ENCODE measurements at regions not wholly inside any gene's neighbourhood (a gene's known extent, or its start where the extent isn't known, plus 50 kb on each side); places are given as distances from the start of the nearest gene placed in this dataset.

DNA sequence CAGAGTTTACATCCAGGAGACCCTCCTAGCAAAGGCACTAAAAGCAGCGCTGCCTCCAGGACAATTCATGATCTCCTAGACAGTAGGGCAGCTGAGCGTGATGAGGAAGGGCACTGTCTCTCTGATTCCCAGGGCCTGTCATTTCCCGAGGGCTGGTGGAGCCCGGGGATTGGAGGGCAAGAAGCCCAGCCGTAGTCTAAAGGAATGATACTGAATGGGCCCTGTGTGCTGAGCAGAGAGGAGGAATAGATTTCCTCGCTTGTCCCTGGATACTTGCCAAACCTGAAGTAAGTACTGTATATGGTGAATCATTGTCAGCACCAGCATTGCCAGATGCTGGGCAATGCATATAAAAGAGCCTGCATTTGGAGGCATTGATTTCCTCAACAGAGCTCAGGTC, 88.0 kb upstream of the SLITRK2 start:
- H3K27me3 ChIP-seq = no peaks in the 10 kb centered on the region
- intact Hi-C loops (cut with DNase I) = no loop called here
- no peak for DNase-seq (ENCODE audit: low spot score in 2 of 2)

DNA sequence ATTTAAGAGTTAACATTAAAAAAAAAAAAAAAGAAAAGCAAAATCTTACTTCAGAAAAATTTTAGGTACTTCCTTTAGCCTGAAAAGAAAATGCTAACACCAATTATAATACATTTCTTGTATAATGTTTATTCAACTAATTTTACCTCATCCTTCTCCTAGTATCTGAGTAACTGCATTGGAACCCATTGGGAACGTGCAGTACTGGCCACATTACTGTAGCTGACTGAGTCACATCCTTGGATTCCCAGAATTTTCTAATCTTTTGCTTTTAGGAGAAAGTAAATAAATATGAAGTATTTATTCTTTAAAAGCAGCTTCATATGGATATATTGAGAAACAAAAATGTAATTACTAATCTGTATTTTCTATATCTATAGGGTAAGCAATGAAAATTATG, 82.6 kb upstream of the SLITRK2 start:
- intact Hi-C loops (cut with DNase I) = no loop called here
- Histone ChIP-seq H3K4me1 (no peaks in the 10 kb centered on the region), H3K27me3 (no peaks in the 10 kb centered on the region), H3K9me3 (no peaks in the 10 kb centered on the region), H3K27ac (no peak overlapping the region), H3K4me3 (no peak overlapping the region), H3K36me3 (no peaks in the 10 kb centered on the region)
- no peak for DNase-seq (ENCODE audit: low spot score in 2 of 2)
- TF ChIP-seq, protein P1, sequence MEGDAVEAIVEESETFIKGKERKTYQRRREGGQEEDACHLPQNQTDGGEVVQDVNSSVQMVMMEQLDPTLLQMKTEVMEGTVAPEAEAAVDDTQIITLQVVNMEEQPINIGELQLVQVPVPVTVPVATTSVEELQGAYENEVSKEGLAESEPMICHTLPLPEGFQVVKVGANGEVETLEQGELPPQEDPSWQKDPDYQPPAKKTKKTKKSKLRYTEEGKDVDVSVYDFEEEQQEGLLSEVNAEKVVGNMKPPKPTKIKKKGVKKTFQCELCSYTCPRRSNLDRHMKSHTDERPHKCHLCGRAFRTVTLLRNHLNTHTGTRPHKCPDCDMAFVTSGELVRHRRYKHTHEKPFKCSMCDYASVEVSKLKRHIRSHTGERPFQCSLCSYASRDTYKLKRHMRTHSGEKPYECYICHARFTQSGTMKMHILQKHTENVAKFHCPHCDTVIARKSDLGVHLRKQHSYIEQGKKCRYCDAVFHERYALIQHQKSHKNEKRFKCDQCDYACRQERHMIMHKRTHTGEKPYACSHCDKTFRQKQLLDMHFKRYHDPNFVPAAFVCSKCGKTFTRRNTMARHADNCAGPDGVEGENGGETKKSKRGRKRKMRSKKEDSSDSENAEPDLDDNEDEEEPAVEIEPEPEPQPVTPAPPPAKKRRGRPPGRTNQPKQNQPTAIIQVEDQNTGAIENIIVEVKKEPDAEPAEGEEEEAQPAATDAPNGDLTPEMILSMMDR (IDR thresholded peaks at IDR 0.05) = no peak

More for the DNA sequence above, 88.0 kb upstream of the SLITRK2 start:
- H3K4me3 ChIP-seq = no peak overlapping the region
- no peaks in the 10 kb centered on the region for H3K9me3 ChIP-seq
- no peaks in the 10 kb centered on the region for H3K4me1 ChIP-seq
- no peaks in the 10 kb centered on the region for H3K36me3 ChIP-seq
- no peak overlapping the region for H3K27ac ChIP-seq
- TF ChIP-seq, protein P1 (IDR thresholded peaks at IDR 0.05) = no peak

GRCh38 chrX:145751943-145752342, 65.7 kb upstream of the SLITRK2 start:
- no peak overlapping the region for H3K4me3 ChIP-seq
- H3K9me3 ChIP-seq = no peaks in the 10 kb centered on the region
- H3K4me1 ChIP-seq = no peaks in the 10 kb centered on the region
- H3K27ac ChIP-seq = no peak overlapping the region
- no peak for DNase-seq (ENCODE audit: low spot score in 2 of 2)
- TF ChIP-seq, protein P1 (IDR thresholded peaks at IDR 0.05) = no peak
- H3K36me3 ChIP-seq = no peaks in the 10 kb centered on the region
- intact Hi-C loops (cut with DNase I) = no loop called here
- H3K27me3 ChIP-seq = no peaks in the 10 kb centered on the region

Measured in ascending aorta (tissue), 2 donors.